LoVo (cell line): ENCODE measurements at regions not wholly inside any gene's neighbourhood (a gene's known extent, or its start where the extent isn't known, plus 50 kb on each side); places are given as distances from the start of the nearest gene placed in this dataset.

Experiments
- DNase-seq: peaks from one replicate; pipeline ENCODE4 v3.0.0-alpha.2; 2016; ENCODE audit warnings: low spot score

- DNase-seq: no peak
These were observed 701.8 kb upstream of the TENM3 start for GRCh38 chr4:181541396-181541795.

GRCh38 chr4:181548873-181549575 is 694.2 kb upstream of the TENM3 start:
- peak; percentile 38 for DNase-seq

- no peak for DNase-seq
These were observed 693.5 kb upstream of the TENM3 start for GRCh38 chr4:181549576-181550188.

GRCh38 chr4:181550381-181550780 is 692.8 kb upstream of the TENM3 start:
- no peak for DNase-seq

- no peak for DNase-seq
These were observed 683.6 kb upstream of the TENM3 start for GRCh38 chr4:181559637-181560036.

- DNase-seq: no peak
These were observed 680.8 kb upstream of the TENM3 start for GRCh38 chr4:181562399-181562798.

GRCh38 chr4:181564625-181565024 is 678.6 kb upstream of the TENM3 start:
- no peak for DNase-seq

- DNase-seq: no peak
These were observed 676.7 kb upstream of the TENM3 start for GRCh38 chr4:181566490-181566889.

GRCh38 chr4:181569553-181569952 is 673.6 kb upstream of the TENM3 start:
- no peak for DNase-seq

GRCh38 chr4:181578911-181579310 is 664.3 kb upstream of the TENM3 start:
- DNase-seq: no peak

GRCh38 chr4:181579486-181579885 is 663.7 kb upstream of the TENM3 start:
- no peak for DNase-seq

GRCh38 chr4:181581983-181582382 is 661.2 kb upstream of the TENM3 start:
- DNase-seq: no peak

- DNase-seq: no peak
These were observed 660.6 kb upstream of the TENM3 start for GRCh38 chr4:181582595-181582994.

GRCh38 chr4:181588733-181589302 is 654.4 kb upstream of the TENM3 start:
- DNase-seq: no peak

GRCh38 chr4:181592221-181592745 is 650.9 kb upstream of the TENM3 start:
- DNase-seq: no peak

GRCh38 chr4:181593703-181594102 is 649.5 kb upstream of the TENM3 start:
- no peak for DNase-seq

- no peak for DNase-seq
These were observed 649.0 kb upstream of the TENM3 start for GRCh38 chr4:181594188-181594587.

- no peak for DNase-seq
These were observed 647.5 kb upstream of the TENM3 start for GRCh38 chr4:181595716-181596115.

GRCh38 chr4:181597766-181598165 is 645.4 kb upstream of the TENM3 start:
- DNase-seq: no peak

GRCh38 chr4:181599134-181599533 is 644.1 kb upstream of the TENM3 start:
- DNase-seq: no peak

- DNase-seq: no peak
These were observed 642.1 kb upstream of the TENM3 start for GRCh38 chr4:181601103-181601502.

GRCh38 chr4:181604546-181604945 is 638.7 kb upstream of the TENM3 start:
- no peak for DNase-seq

- DNase-seq: no peak
These were observed 636.9 kb upstream of the TENM3 start for GRCh38 chr4:181606300-181606699.
